Testis (tissue), 2 donors: ENCODE measurements at regions not wholly inside any gene's neighbourhood (a gene's known extent, or its start where the extent isn't known, plus 50 kb on each side); places are given as distances from the start of the nearest gene placed in this dataset.

Experiments
- CTCF ChIP-seq, 3 experiments: fragments of 450-650 bp in 2 of 3; fragments of 200-600 bp in 1 of 3; sonication (generic) in 1 of 3; IDR thresholded peaks; one replicate each; pipeline ENCODE4 v1.5.1; 2016 to 2019; ENCODE audit warnings: antibody characterized with exemption in 3 of 3, mild to moderate bottlenecking in 2 of 3, moderate library complexity in 1 of 3
- POLR2A ChIP-seq: fragments of 450-650 bp; IDR thresholded peaks from one replicate; pipeline ENCODE4 v1.6.1; 2017; ENCODE audit warnings: antibody characterized with exemption, mild to moderate bottlenecking, moderate library complexity

- TF ChIP-seq POLR2A (no peak), CTCF (IDR thresholded peaks at IDR 0.05) (no peak)
Observed at GRCh38 chr5:166982226-166982625, 1309.2 kb upstream of the WWC1 start.
